H1 (cell line): ENCODE measurements at regions not wholly inside any gene's neighbourhood (a gene's known extent, or its start where the extent isn't known, plus 50 kb on each side); places are given as distances from the start of the nearest gene placed in this dataset.

Source experiments
- CTCF ChIA-PET: fragments of 300-600 bp; sonication (Branson Sonifier 250); formaldehyde crosslinking; loops from one replicate; lab custom pipeline; 2021; ENCODE audit not compliant: partially characterized antibody; lab: Charles Lee
- POLR2A ChIA-PET: fragments of 300-600 bp; sonication (Branson Sonifier 250); formaldehyde crosslinking; loops from one replicate; lab custom pipeline; 2021; ENCODE audit warnings: inconsistent platforms; ENCODE audit not compliant: partially characterized antibody; lab: Charles Lee
- DNase-seq, 2 experiments: peaks; one replicate each; pipeline versions ENCODE4 v3.0.0 to v3.0.0-alpha.2; 2010 to 2022; ENCODE audit warnings: low spot score in 2 of 2, low read depth in 1 of 2, mixed read lengths in 1 of 2
- FAIRE-seq: peaks from 2 replicates; lab custom pipeline; 2011; peaks lifted over from hg19 to GRCh38; lab: Jason Lieb, UNC
- H2AFZ ChIP-seq: 2 replicates; pipeline ENCODE4 v1.8.1; 2012; ENCODE audit warnings: low read length, inconsistent platforms
- H2AK5ac ChIP-seq: 2 replicates; pipeline ENCODE4 v1.6.1; 2013; ENCODE audit warnings: low read depth, low read length
- H2BK120ac ChIP-seq: replicated peaks from 2 replicates; pipeline ENCODE3; 2013; ENCODE audit warnings: low read depth, low read length, inconsistent platforms
- H2BK12ac ChIP-seq: 2 replicates; pipeline ENCODE4 v1.6.1; 2013; ENCODE audit warnings: low read depth, low read length
- H2BK15ac ChIP-seq: 2 replicates; pipeline ENCODE4 v1.6.1; 2013; ENCODE audit warnings: low read length
- H2BK20ac ChIP-seq: 2 replicates; pipeline ENCODE4 v1.6.1; 2013; ENCODE audit warnings: low read length
- H2BK5ac ChIP-seq: 2 replicates; pipeline ENCODE4 v1.6.1; 2013; ENCODE audit warnings: low read depth, low read length
- H3K14ac ChIP-seq: 2 replicates; pipeline ENCODE4 v1.6.1; 2013; ENCODE audit warnings: inconsistent platforms; ENCODE audit not compliant: insufficient read length
- H3K18ac ChIP-seq: 2 replicates; pipeline ENCODE4 v1.6.1; 2013; ENCODE audit warnings: low read length; ENCODE audit errors: extremely low read depth
- H3K23ac ChIP-seq: 2 replicates; pipeline ENCODE4 v1.6.1; 2013; ENCODE audit warnings: inconsistent platforms; ENCODE audit not compliant: insufficient read length
- H3K23me2 ChIP-seq: 2 replicates; pipeline ENCODE4 v1.6.1; 2013; ENCODE audit warnings: low read depth, low read length
- H3K27ac ChIP-seq: 2 replicates; pipeline ENCODE4 v1.6.1; 2011; ENCODE audit warnings: low read depth, low read length, inconsistent platforms
- H3K27me3 ChIP-seq, 4 experiments: replicated peaks in 1 of 4; 1 replicate in 1 of 4; 2 replicates in 3 of 4; pipeline versions ENCODE4 v1.6.1 to v1.8.1; 2011 to 2013; ENCODE audit warnings: low read length in 3 of 4, mild to moderate bottlenecking in 3 of 4, inconsistent platforms in 2 of 4, mixed read lengths in 2 of 4, moderate library complexity in 1 of 4; ENCODE audit not compliant: control insufficient read depth in 3 of 4, insufficient read depth in 3 of 4; ENCODE audit errors: extremely low read depth in 1 of 4
- H3K36me3 ChIP-seq, 4 experiments: 2 replicates each; pipeline versions ENCODE4 v1.6.1 to v1.8.1; 2011 to 2013; ENCODE audit warnings: mild to moderate bottlenecking in 4 of 4, low read length in 3 of 4, moderate library complexity in 2 of 4, control low read depth in 1 of 4, inconsistent platforms in 1 of 4; ENCODE audit not compliant: insufficient read depth in 4 of 4, control insufficient read depth in 2 of 4
- H3K4ac ChIP-seq: replicated peaks from 2 replicates; pipeline ENCODE3; 2013; ENCODE audit warnings: low read length, low read depth, mixed read lengths, inconsistent platforms; ENCODE audit not compliant: insufficient read length
- H3K4me1 ChIP-seq, 4 experiments: replicated peaks in 1 of 4; 1 replicate in 1 of 4; 2 replicates in 3 of 4; pipeline versions ENCODE4 v1.6.1 to v1.8.1; 2011 to 2013; ENCODE audit warnings: low read length in 3 of 4, inconsistent platforms in 2 of 4, mixed read lengths in 1 of 4; ENCODE audit not compliant: insufficient read depth in 4 of 4, control insufficient read depth in 3 of 4
- H3K4me2 ChIP-seq, 2 experiments: 2 replicates each; pipeline versions ENCODE4 v1.6.1 to v1.8.1; 2011 to 2013; ENCODE audit warnings: low read depth in 2 of 2, low read length in 2 of 2, control low read depth in 1 of 2, inconsistent platforms in 1 of 2, mild to moderate bottlenecking in 1 of 2; ENCODE audit not compliant: insufficient read depth in 1 of 2
- H3K4me3 ChIP-seq, 4 experiments: fragments of 200-600, 300-600 bp in 1 of 4; sonication (generic), shearing (Covaris generic), sonication (Bioruptor Twin) in 1 of 4; 2 replicates each; pipeline versions ENCODE4 v1.5.1 to v1.8.1; 2011 to 2016; ENCODE audit warnings: low read length in 4 of 4, low read depth in 3 of 4, control low read depth in 2 of 4, inconsistent platforms in 2 of 4, mild to moderate bottlenecking in 2 of 4, mixed read lengths in 1 of 4, moderate library complexity in 1 of 4; ENCODE audit not compliant: insufficient read depth in 2 of 4; ENCODE audit errors: extremely low read depth in 1 of 4
- H3K56ac ChIP-seq: replicated peaks from 2 replicates; pipeline ENCODE3; 2013; ENCODE audit warnings: low read depth, mild to moderate bottlenecking, mixed read lengths, low read length, inconsistent platforms; ENCODE audit not compliant: insufficient read length
- H3K79me1 ChIP-seq: 2 replicates; pipeline ENCODE4 v1.6.1; 2013; ENCODE audit warnings: low read depth, low read length, control low read depth
- H3K79me2 ChIP-seq, 2 experiments: 2 replicates each; pipeline versions ENCODE4 v1.6.1 to v1.8.1; 2012 to 2013; ENCODE audit warnings: low read length in 2 of 2, mild to moderate bottlenecking in 2 of 2, inconsistent platforms in 1 of 2; ENCODE audit not compliant: insufficient read depth in 2 of 2, control insufficient read depth in 1 of 2
- H3K9ac ChIP-seq, 4 experiments: replicated peaks in 1 of 4; 1 replicate in 1 of 4; 2 replicates in 3 of 4; pipeline versions ENCODE4 v1.6.1 to v1.8.1; 2011 to 2013; ENCODE audit warnings: low read depth in 3 of 4, low read length in 3 of 4, control low read depth in 2 of 4, mild to moderate bottlenecking in 2 of 4, moderate library complexity in 2 of 4, inconsistent platforms in 1 of 4; ENCODE audit errors: extremely low read depth in 1 of 4
- H3K9me3 ChIP-seq, 2 experiments: 2 replicates each; pipeline versions ENCODE4 v1.6.1 to v1.8.1; 2012 to 2013; ENCODE audit warnings: mild to moderate bottlenecking in 2 of 2, moderate library complexity in 2 of 2, control low read depth in 1 of 2, inconsistent platforms in 1 of 2, low read depth in 1 of 2, low read length in 1 of 2, mixed read lengths in 1 of 2; ENCODE audit not compliant: insufficient read depth in 2 of 2
- H4K20me1 ChIP-seq, 2 experiments: replicated peaks in 1 of 2; 2 replicates each; pipeline versions ENCODE3 to v1.8.1; 2011 to 2013; ENCODE audit warnings: inconsistent platforms in 2 of 2, low read length in 2 of 2, mild to moderate bottlenecking in 1 of 2; ENCODE audit not compliant: insufficient read depth in 2 of 2, control insufficient read depth in 1 of 2
- H4K5ac ChIP-seq: 2 replicates; pipeline ENCODE4 v1.6.1; 2013; ENCODE audit warnings: low read length, low read depth, mixed read lengths, inconsistent platforms; ENCODE audit not compliant: insufficient read length
- H4K8ac ChIP-seq: 2 replicates; pipeline ENCODE4 v1.8.0; 2013; ENCODE audit warnings: mild to moderate bottlenecking, moderate library complexity, low read length, inconsistent platforms; ENCODE audit not compliant: insufficient read depth; ENCODE audit errors: extremely low read depth
- H4K91ac ChIP-seq: replicated peaks from 2 replicates; pipeline ENCODE3; 2013; ENCODE audit warnings: low read length, mixed read lengths, inconsistent platforms; ENCODE audit not compliant: insufficient read length
- CHD1 ChIP-seq: IDR thresholded peaks from 2 replicates; pipeline ENCODE4 v1.6.1; 2012; ENCODE audit warnings: low read depth, low read length, improper control_type of control experiment
- CHD2 ChIP-seq: IDR thresholded peaks from 2 replicates; pipeline ENCODE4 v1.6.1; 2012; ENCODE audit warnings: low read length, improper control_type of control experiment
- E2F6 ChIP-seq: IDR thresholded peaks from 2 replicates; pipeline ENCODE4 v1.6.1; 2012; ENCODE audit warnings: inconsistent platforms
- FOSL1 ChIP-seq: IDR thresholded peaks from 2 replicates; pipeline ENCODE4 v1.6.1; 2011; ENCODE audit warnings: mild to moderate bottlenecking, low read depth, low read length, moderate library complexity; ENCODE audit not compliant: insufficient read depth
- POLR2AphosphoS5 ChIP-seq: IDR thresholded peaks from 2 replicates; pipeline ENCODE4 v1.6.1; 2011; ENCODE audit warnings: low read depth, low read length
- RNF2 ChIP-seq: fragments of 200-900, 300-1000 bp; sonication (generic); IDR thresholded peaks from 2 replicates; pipeline ENCODE4 v1.7.1; 2016; ENCODE audit warnings: borderline replicate concordance, low read depth, mild to moderate bottlenecking, antibody characterized with exemption, low read length; ENCODE audit not compliant: poor library complexity, severe bottlenecking; ENCODE audit errors: missing control alignments
- SAP30 ChIP-seq: fragments of 300-600 bp; sonication (generic); IDR thresholded peaks from 2 replicates; pipeline ENCODE4 v1.7.1; 2012; ENCODE audit warnings: low read length, moderate library complexity, mild to moderate bottlenecking, inconsistent platforms; ENCODE audit not compliant: insufficient read depth, insufficient replicate concordance
- SIN3A ChIP-seq, 2 experiments: IDR thresholded peaks in 1 of 2; conservative IDR thresholded peaks in 1 of 2; 2 replicates each; pipeline ENCODE4 v1.6.1; 2011 to 2012; ENCODE audit warnings: low read length in 2 of 2, improper control_type of control experiment in 1 of 2, low read depth in 1 of 2, mild to moderate bottlenecking in 1 of 2
- SP1 ChIP-seq: IDR thresholded peaks from 2 replicates; pipeline ENCODE4 v1.6.1; 2011; ENCODE audit warnings: low read depth, low read length
- TAF7 ChIP-seq: optimal IDR thresholded peaks from 2 replicates; pipeline ENCODE3; 2011; ENCODE audit warnings: low read depth, mild to moderate bottlenecking, inconsistent platforms, low read length, moderate library complexity, borderline replicate concordance
- YY1 ChIP-seq: IDR thresholded peaks from 2 replicates; pipeline ENCODE4 v1.6.1; 2011; ENCODE audit warnings: low read depth, mild to moderate bottlenecking, low read length
- WGBS, 2 experiments: shearing (Covaris generic) in 1 of 2; methylation state at CpG; one replicate each; pipeline versions ENCODE4 v1.1.6 to v1.1.7; 2013 to 2015; ENCODE audit warnings: low lambda C conversion rate in 2 of 2, mixed read lengths in 2 of 2, inconsistent platforms in 1 of 2, low coverage in 1 of 2, missing lambda C conversion rate in 1 of 2; ENCODE audit not compliant: insufficient replicate concordance in 2 of 2, insufficient coverage in 1 of 2, insufficient read length in 1 of 2; ENCODE audit errors: extremely low coverage in 1 of 2, missing lambda C conversion rate in 1 of 2; 5-methylcytosine and 5-hydroxymethylcytosine counted together
- TF ChIP-seq, protein P1 (sequence below): IDR thresholded peaks from 2 replicates; pipeline ENCODE4 v1.6.1; 2012; ENCODE audit warnings: low read length, inconsistent platforms

GRCh38 chr2:17398770-17399169, 119.5 kb downstream of the RAD51AP2 start:
- DNase-seq (no peak), FAIRE-seq (no peak)
- no peak overlapping the region for H3K4ac ChIP-seq
- H4K8ac ChIP-seq = no peak overlapping the region
- no peaks in the 10 kb centered on the region for H3K23me2 ChIP-seq
- H2BK15ac ChIP-seq = no peak overlapping the region
- H3K27me3 ChIP-seq = no peaks in the 10 kb centered on the region
- no peaks in the 10 kb centered on the region for H4K20me1 ChIP-seq
- H3K18ac ChIP-seq = no peak overlapping the region
- CTCF ChIA-PET = no interaction called here
- H2BK20ac ChIP-seq = no peak overlapping the region
- H4K91ac ChIP-seq = no peak overlapping the region
- no peak overlapping the region for H3K4me3 ChIP-seq
- WGBS, 2 experiments = 85% methylated on average over 2 of the region's 2 CpGs; no CpG with 5 or more reads in 1 of the 2 experiments
- H3K56ac ChIP-seq = no peak overlapping the region
- no peak overlapping the region for H2BK12ac ChIP-seq
- no peak overlapping the region for H3K9ac ChIP-seq
- POLR2A ChIA-PET = no interaction called here
- no peaks in the 10 kb centered on the region for H3K36me3 ChIP-seq
- H3K23ac ChIP-seq = no peak overlapping the region
- no peak overlapping the region for H3K14ac ChIP-seq
- H3K79me1 ChIP-seq = no peaks in the 10 kb centered on the region
- H3K9me3 ChIP-seq = no peaks in the 10 kb centered on the region
- H3K27ac ChIP-seq = no peak overlapping the region
- no peak overlapping the region for H3K4me2 ChIP-seq
- H3K79me2 ChIP-seq = no peaks in the 10 kb centered on the region
- H3K4me1 ChIP-seq = no peaks in the 10 kb centered on the region
- no peak overlapping the region for H2BK120ac ChIP-seq
- H2AFZ ChIP-seq = 0 out of 2 replicates have a peak overlapping the region, but pooled peaks have one; percentile 9
- no peak overlapping the region for H2AK5ac ChIP-seq
- H2BK5ac ChIP-seq = no peak overlapping the region
- no peak overlapping the region for H4K5ac ChIP-seq
- no peak for TF ChIP-seq RNF2
- TF ChIP-seq YY1 = no peak
- no peak for TF ChIP-seq POLR2AphosphoS5
- no peak for TF ChIP-seq SIN3A (conservative IDR thresholded peaks at IDR 0.05 in 1 of 2, IDR thresholded peaks at IDR 0.05 in 1 of 2; ENCODE audit: low read depth in 1 of 2, low read length in 2 of 2)
- TF ChIP-seq TAF7 = no peak
- TF ChIP-seq CHD1 = no peak
- no peak for TF ChIP-seq SP1
- TF ChIP-seq, protein P1, sequence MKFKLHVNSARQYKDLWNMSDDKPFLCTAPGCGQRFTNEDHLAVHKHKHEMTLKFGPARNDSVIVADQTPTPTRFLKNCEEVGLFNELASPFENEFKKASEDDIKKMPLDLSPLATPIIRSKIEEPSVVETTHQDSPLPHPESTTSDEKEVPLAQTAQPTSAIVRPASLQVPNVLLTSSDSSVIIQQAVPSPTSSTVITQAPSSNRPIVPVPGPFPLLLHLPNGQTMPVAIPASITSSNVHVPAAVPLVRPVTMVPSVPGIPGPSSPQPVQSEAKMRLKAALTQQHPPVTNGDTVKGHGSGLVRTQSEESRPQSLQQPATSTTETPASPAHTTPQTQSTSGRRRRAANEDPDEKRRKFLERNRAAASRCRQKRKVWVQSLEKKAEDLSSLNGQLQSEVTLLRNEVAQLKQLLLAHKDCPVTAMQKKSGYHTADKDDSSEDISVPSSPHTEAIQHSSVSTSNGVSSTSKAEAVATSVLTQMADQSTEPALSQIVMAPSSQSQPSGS = no peak
- TF ChIP-seq FOSL1 = no peak
- no peak for TF ChIP-seq E2F6
- TF ChIP-seq CHD2 = no peak
- no peak for TF ChIP-seq SAP30
